Sigmoid colon (tissue), 6 donors: ENCODE measurements at regions not wholly inside any gene's neighbourhood (a gene's known extent, or its start where the extent isn't known, plus 50 kb on each side); places are given as distances from the start of the nearest gene placed in this dataset.

Source experiments
- DNase-seq: peaks from one replicate; pipeline ENCODE4 v3.0.0-alpha.2; 2019
- H3K27ac ChIP-seq, 4 donors: fragments of 200-600 bp; sonication (generic); one replicate each; pipeline ENCODE4 v1.5.1; 2016 to 2019; ENCODE audit warnings: mild to moderate bottlenecking in 1 of 4
- H3K27me3 ChIP-seq, 3 donors: fragments of 200-600 bp; sonication (generic); one replicate each; pipeline ENCODE4 v1.5.1; 2019; ENCODE audit warnings: mild to moderate bottlenecking in 1 of 3
- H3K36me3 ChIP-seq, 4 donors: fragments of 200-600 bp; sonication (generic); one replicate each; pipeline ENCODE4 v1.5.1; 2016 to 2019
- H3K4me1 ChIP-seq, 4 donors: fragments of 200-600 bp; sonication (generic); one replicate each; pipeline ENCODE4 v1.5.1; 2017 to 2019
- H3K4me3 ChIP-seq, 4 donors: fragments of 200-600 bp; sonication (generic); one replicate each; pipeline ENCODE4 v1.5.1; 2017 to 2019; ENCODE audit warnings: mild to moderate bottlenecking in 2 of 4, moderate library complexity in 1 of 4
- H3K9me3 ChIP-seq, 4 donors: fragments of 200-600 bp in 3 of 4; sonication (generic) in 3 of 4; one replicate each; pipeline versions ENCODE4 v1.5.1 to v1.6.1; 2013 to 2019
- CTCF ChIP-seq, 4 experiments: fragments of 450-650 bp in 3 of 4; fragments of 200-600 bp in 1 of 4; IDR thresholded peaks; one replicate each; pipeline ENCODE4 v1.5.1; 2016 to 2019; ENCODE audit warnings: antibody characterized with exemption in 4 of 4, mild to moderate bottlenecking in 3 of 4, moderate library complexity in 2 of 4
- EP300 ChIP-seq, 4 donors: sonication (generic); formaldehyde crosslinking; IDR thresholded peaks; one replicate each; pipeline ENCODE4 v1.6.1; 2017; ENCODE audit warnings: antibody characterized with exemption in 4 of 4
- POLR2A ChIP-seq, 2 donors: fragments of 450-650 bp; IDR thresholded peaks; one replicate each; pipeline ENCODE4 v1.6.1; 2016; ENCODE audit warnings: antibody characterized with exemption in 2 of 2, mild to moderate bottlenecking in 2 of 2, moderate library complexity in 2 of 2
- POLR2AphosphoS5 ChIP-seq, 4 donors: sonication (generic); formaldehyde crosslinking; IDR thresholded peaks; one replicate each; pipeline ENCODE4 v1.6.1; 2017; ENCODE audit warnings: antibody characterized with exemption in 4 of 4
- WGBS, 2 donors: extraction: QIAGEN DNeasy Blood & Tissue Kit; methylation state at CpG; one replicate each; pipeline ENCODE4 v1.1.7; 2013; 5-methylcytosine and 5-hydroxymethylcytosine counted together
- intact Hi-C: fragments of 100-400 bp; cut with DNase I; formaldehyde crosslinking; loops from one replicate; pipeline ENCODE4 v1.15.1; 2023
- donor health status: healthy with polysubstance abuse.
- donor health status: healthy.

GRCh38 chr9:90088856-90089255 lies 484.0 kb downstream of the GADD45G start:
- Histone ChIP-seq H3K36me3 (no peaks in the 10 kb centered on the region), H3K4me3 (no peak overlapping the region), H3K9me3 (no peaks in the 10 kb centered on the region), H3K27ac (no peak overlapping the region), H3K27me3 (no peaks in the 10 kb centered on the region), H3K4me1 (peaks cover 0 to 9% (median 0%) of the 10 kb centered on the region in 4 donors)
- no peak for TF ChIP-seq EP300 (IDR thresholded peaks at IDR 0.05)
- no peak for TF ChIP-seq POLR2A (IDR thresholded peaks at IDR 0.05)
- no peak for TF ChIP-seq POLR2AphosphoS5 (IDR thresholded peaks at IDR 0.05)
- no peak for TF ChIP-seq CTCF (IDR thresholded peaks at IDR 0.05)
- no peak for DNase-seq
- 84% methylated on average over 4 of the region's 4 CpGs for WGBS, 2 donors
- intact Hi-C loops: no loop called here

- H3K9me3 ChIP-seq: no peaks in the 10 kb centered on the region
- TF ChIP-seq POLR2AphosphoS5 (IDR thresholded peaks at IDR 0.05) (no peak), EP300 (IDR thresholded peaks at IDR 0.05) (no peak), CTCF (IDR thresholded peaks at IDR 0.05) (no peak), POLR2A (IDR thresholded peaks at IDR 0.05) (no peak)
- no peak overlapping the region for H3K27ac ChIP-seq
- no peaks in the 10 kb centered on the region for H3K36me3 ChIP-seq
- WGBS, 2 donors: 93 to 94% methylated on average over 4 of the region's 4 CpGs
- DNase-seq: no peak
- intact Hi-C loops: no loop called here
- H3K4me3 ChIP-seq: no peak overlapping the region
- no peaks in the 10 kb centered on the region for H3K27me3 ChIP-seq
- peaks cover 0 to 4% (median 0%) of the 10 kb centered on the region in 4 donors for H3K4me1 ChIP-seq
These were observed 486.2 kb downstream of the GADD45G start for GRCh38 chr9:90090997-90091396.

GRCh38 chr9:90092508-90092907 lies 487.7 kb downstream of the GADD45G start:
- H3K9me3 ChIP-seq: no peaks in the 10 kb centered on the region
- no peak overlapping the region for H3K4me3 ChIP-seq
- no peaks in the 10 kb centered on the region for H3K4me1 ChIP-seq
- no peak for TF ChIP-seq CTCF (IDR thresholded peaks at IDR 0.05)
- TF ChIP-seq POLR2AphosphoS5 (IDR thresholded peaks at IDR 0.05): no peak
- no peak for TF ChIP-seq EP300 (IDR thresholded peaks at IDR 0.05)
- TF ChIP-seq POLR2A (IDR thresholded peaks at IDR 0.05): no peak
- no peaks in the 10 kb centered on the region for H3K27me3 ChIP-seq
- intact Hi-C loops: no loop called here
- no peak for DNase-seq
- no peaks in the 10 kb centered on the region for H3K36me3 ChIP-seq
- 57 to 90% methylated on average over 4 of the region's 4 CpGs for WGBS, 2 donors
- no peak overlapping the region for H3K27ac ChIP-seq

- DNase-seq: no peak
- no peaks in the 10 kb centered on the region for H3K27me3 ChIP-seq
- TF ChIP-seq EP300 (IDR thresholded peaks at IDR 0.05) (no peak), POLR2A (IDR thresholded peaks at IDR 0.05) (no peak), POLR2AphosphoS5 (IDR thresholded peaks at IDR 0.05) (no peak), CTCF (IDR thresholded peaks at IDR 0.05) (no peak)
- no peaks in the 10 kb centered on the region for H3K4me1 ChIP-seq
- WGBS, 2 donors: 14 to 40% methylated on average over 11 of the region's 11 CpGs
- H3K9me3 ChIP-seq: no peaks in the 10 kb centered on the region
- H3K36me3 ChIP-seq: no peaks in the 10 kb centered on the region
- intact Hi-C loops: no loop called here
- H3K27ac ChIP-seq: no peak overlapping the region
- no peak overlapping the region for H3K4me3 ChIP-seq
These were observed 490.9 kb downstream of the GADD45G start for GRCh38 chr9:90095682-90096081.

GRCh38 chr9:90097237-90097636 lies 492.4 kb downstream of the GADD45G start:
- TF ChIP-seq POLR2AphosphoS5 (IDR thresholded peaks at IDR 0.05): no peak
- no peak for TF ChIP-seq EP300 (IDR thresholded peaks at IDR 0.05)
- no peak for TF ChIP-seq CTCF (IDR thresholded peaks at IDR 0.05)
- TF ChIP-seq POLR2A (IDR thresholded peaks at IDR 0.05): no peak
- intact Hi-C loops: no loop called here
- H3K27ac ChIP-seq: no peak overlapping the region
- H3K36me3 ChIP-seq: no peaks in the 10 kb centered on the region
- no peaks in the 10 kb centered on the region for H3K27me3 ChIP-seq
- H3K9me3 ChIP-seq: no peaks in the 10 kb centered on the region
- H3K4me1 ChIP-seq: peaks cover 0 to 6% (median 0%) of the 10 kb centered on the region in 4 donors
- DNase-seq: no peak
- H3K4me3 ChIP-seq: no peak overlapping the region
- WGBS, 2 donors: 93 to 94% methylated on average over 7 of the region's 7 CpGs
